GM18867 (cell line): ENCODE measurements at regions not wholly inside any gene's neighbourhood (a gene's known extent, or its start where the extent isn't known, plus 50 kb on each side); places are given as distances from the start of the nearest gene placed in this dataset.
"Not testable (repeated sequence)": the region's sequence is repeated elsewhere in the genome, so short reads cannot be mapped to it uniquely, and the experiment has no call there.

ENCODE experiments used
- ATAC-seq: cut with Tn5 transposase; IDR thresholded peaks from one replicate; pipeline ENCODE4 v1.9.1; 2021; ENCODE audit warnings: mild to moderate bottlenecking, moderate library complexity; ENCODE audit not compliant: unreplicated experiment

GRCh38 chr4:93888308-93888707 is 59.8 kb downstream of the ATOH1 start:
- ATAC-seq: no peak

DNA sequence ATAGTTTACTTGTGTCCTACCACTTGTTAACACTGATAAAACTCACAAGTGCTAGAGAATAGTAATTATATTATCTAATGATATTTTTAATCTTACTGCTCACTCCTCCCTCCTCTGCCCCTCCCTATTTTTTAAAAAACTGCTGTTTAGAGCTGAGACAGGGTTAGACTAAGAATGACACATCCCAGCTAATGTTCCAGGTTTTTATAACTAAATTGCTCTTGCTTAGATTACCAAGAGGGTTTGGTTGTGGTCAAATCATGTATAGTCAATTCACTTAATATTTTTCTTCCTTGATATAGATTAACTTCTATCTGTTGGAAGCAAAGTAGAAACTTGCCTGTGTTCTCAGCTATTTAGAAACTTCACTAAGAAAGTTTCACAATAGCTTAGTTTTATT is 60.2 kb downstream of the ATOH1 start:
- ATAC-seq: no peak

DNA sequence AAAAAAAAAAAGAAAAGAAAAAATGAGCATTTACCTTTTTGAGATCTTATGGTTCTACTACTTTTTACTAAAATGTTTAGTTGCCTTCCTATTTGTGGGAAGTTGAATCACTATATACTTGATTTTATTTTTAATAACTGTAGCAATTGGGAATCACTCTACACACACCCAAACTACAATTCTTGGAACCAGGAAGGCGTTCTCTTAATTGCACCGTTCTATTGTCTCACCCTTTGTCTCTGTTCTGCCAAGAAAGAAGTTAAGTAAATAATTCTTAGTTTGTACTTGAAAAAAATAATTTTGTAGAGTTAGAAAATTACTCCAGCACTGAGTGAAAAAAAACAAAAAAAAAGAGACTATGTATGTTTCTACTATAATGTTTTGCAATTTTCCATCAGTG is 62.7 kb downstream of the ATOH1 start:
- no peak for ATAC-seq

DNA sequence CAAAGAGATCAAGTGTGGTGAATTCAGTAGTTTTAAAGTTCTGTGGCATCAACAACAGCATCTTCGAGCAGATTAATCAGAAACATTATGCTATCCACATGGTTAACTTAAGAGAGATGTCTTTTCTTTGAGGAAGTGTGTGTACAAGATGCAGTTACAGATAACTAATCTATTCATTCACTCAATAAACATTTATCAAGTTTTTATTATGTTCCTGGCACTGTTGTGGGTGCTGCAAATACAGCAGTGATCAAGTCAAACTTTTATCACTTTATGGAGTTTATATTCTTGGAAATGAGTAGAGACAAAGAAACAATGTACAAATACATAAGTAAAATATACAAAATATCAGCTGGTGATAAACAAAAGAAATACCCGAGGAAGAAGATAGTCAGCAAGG is 66.4 kb downstream of the ATOH1 start:
- no peak for ATAC-seq

- ATAC-seq: no peak
These were observed 68.0 kb downstream of the ATOH1 start for GRCh38 chr4:93896516-93896915.

DNA sequence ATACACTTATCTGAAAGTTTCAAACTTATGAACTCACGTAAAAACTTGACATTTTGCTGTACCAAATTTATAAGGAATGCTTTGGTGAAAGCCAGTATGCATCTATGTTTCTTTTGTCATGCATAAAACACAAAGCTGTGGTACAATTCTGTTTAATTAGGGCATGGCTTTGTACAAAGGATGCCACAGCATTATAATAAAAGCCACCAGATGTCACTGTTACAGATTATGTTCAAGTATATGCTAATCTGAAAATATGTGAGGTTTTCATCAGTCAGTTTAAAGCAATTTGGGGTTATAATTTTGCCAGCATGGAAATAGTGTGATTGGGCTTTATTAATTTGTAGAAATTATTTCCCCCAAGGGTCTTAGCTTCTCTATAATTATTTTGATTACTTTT is 69.0 kb downstream of the ATOH1 start:
- ATAC-seq: peak; percentile 79

- ATAC-seq: no peak
These were observed 80.2 kb downstream of the ATOH1 start for GRCh38 chr4:93908778-93909177.

- no peak for ATAC-seq
These were observed 83.1 kb downstream of the ATOH1 start for GRCh38 chr4:93911671-93912070.

GRCh38 chr4:93912146-93912545 is 83.6 kb downstream of the ATOH1 start:
- no peak for ATAC-seq

GRCh38 chr4:93918856-93919255 is 90.3 kb downstream of the ATOH1 start:
- ATAC-seq: no peak

- not testable (repeated sequence) for ATAC-seq
These were observed 95.0 kb downstream of the ATOH1 start for GRCh38 chr4:93923570-93923969.

GRCh38 chr4:93947286-93947685 is 118.7 kb downstream of the ATOH1 start:
- no peak for ATAC-seq

DNA sequence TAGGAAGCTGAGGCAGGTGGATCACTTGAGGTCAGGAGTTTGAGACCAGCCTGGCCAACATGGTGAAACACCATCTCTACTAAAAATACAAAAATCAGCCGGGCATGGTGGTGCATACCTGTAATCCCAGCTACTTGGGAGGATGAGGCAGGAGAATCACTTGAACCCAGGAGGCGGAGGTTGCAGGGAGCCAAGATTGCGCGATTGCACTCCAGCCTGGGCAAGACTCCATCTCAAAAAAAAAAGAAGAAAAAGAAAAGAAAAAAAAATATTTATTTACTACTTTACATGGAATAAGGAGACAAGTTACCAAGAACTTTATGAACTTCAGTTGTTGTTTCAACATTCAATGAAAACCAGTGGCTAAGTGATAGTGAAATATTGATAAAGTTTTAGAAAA is 121.7 kb downstream of the ATOH1 start:
- ATAC-seq: not testable (repeated sequence)

DNA sequence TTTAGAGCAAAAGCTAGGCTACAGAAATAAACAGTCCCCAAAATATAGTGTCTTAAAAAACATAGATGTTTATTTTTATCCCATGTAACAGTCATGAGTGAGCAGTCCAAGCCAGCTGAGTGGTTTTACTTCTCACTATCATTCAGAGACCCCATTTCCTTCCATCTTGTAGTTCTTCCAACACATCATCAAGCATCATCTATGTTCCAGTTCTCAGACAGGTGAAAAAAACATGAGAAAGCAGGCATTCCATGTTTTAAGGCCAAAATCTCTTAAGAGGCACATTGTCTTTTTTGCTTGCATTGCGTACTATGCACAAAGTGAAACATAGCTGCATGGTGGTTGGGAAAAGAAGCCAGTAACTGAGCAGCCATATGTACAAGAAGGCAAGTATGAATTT is 128.6 kb downstream of the ATOH1 start:
- ATAC-seq: no peak

- no peak for ATAC-seq
These were observed 131.9 kb downstream of the ATOH1 start for GRCh38 chr4:93960450-93960849.

GRCh38 chr4:93960916-93961315 is 132.4 kb downstream of the ATOH1 start:
- no peak for ATAC-seq

- ATAC-seq: no peak
These were observed 153.0 kb downstream of the ATOH1 start for GRCh38 chr4:93981594-93981993.

DNA sequence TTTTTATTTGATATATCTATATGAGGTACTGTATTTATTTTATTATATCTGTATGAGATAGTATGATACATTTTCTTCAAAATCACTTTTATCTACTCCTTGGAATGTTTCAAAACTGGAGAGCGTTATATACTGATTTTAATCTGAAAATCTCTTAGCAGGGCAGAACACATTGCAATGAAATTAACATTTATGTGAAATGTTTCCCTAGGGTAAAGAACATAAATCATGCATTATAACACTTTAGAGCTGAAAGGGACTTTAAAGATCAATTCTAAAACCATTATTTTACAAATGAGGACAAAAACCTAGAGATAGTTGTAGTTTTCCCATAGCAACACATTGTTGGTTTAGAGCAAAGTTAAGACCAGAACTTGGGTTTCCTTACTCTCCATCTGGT is 153.7 kb downstream of the ATOH1 start:
- ATAC-seq: no peak

GRCh38 chr4:93983140-93983539 is 154.6 kb downstream of the ATOH1 start:
- ATAC-seq: peak; percentile 98

DNA sequence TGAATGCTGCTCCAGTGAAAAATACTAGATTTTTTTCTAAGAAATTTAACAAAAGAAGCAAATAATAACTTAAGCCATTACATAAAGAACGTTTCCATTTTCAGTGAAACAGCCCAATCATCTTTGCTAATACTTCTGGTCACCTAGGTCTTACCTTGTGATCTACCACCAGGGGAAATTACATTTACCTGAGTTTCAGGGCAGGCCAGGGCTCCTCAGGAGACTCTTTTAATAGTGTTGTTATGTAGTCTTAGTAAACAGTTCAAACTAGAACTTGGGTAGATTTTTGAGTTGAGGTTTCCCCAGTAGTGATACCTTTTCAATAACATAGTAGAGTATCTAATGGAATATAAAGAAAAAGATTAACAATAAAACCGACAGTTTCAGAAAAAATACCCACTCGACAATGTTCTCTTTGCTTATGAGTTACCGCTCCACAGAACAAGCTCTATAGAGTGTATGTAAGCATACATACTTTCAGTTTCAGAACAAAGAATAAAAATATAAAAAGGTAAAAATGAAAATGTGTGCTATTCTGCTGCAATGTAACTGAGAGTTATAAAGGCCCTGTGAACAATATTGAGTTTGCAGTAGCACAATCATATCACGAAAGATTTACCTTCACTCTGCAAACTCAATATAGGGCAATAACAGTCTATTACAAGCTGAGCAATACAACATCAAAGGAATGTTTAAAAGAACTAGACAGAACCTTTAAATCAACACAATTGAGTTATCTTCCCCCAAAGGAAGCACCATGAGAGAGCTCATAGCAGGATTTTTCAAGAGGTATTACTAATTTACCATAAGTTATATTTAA is 165.8 kb downstream of the ATOH1 start:
- peak; percentile 82 for ATAC-seq

DNA sequence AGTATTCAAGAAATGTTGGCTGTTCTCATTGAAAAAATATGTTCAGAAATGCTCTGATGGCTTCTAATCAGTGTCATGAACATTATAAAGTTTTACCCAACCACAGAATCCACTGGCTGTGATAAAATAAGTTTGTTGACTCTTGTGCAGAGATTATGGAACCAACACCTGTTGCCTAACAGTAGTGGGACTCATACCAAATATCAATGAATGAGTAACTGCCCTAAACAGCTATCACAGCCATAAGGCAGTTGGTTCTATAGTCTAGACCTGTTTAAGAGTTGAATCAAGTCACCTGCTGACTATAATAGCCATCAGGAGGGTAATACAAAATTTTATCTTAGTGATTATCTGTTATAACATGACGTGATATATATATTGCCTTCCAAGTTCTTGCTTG is 168.3 kb downstream of the ATOH1 start:
- ATAC-seq: no peak

DNA sequence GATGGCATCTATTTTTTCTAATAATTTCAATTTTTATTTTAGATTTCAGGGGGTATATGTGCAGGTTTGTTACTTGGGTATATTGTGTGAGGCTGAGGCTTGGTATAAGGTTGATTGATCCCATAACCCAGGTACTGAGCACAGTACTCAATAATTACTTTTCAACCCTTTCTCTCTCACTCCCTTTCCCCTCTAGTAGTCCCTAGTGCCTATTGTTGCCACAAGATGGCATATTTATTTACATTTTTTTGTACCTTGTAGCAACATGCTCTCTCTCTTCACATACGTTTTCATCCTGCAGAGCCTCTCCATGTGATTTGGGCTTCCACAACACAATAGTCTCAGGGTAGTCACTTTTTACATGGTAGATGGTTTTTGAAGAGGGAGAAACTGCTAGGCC is 172.0 kb downstream of the ATOH1 start:
- no peak for ATAC-seq

- ATAC-seq: no peak
These were observed 178.4 kb downstream of the ATOH1 start for GRCh38 chr4:94006932-94007331.
